A549 (cell line): ENCODE measurements at regions not wholly inside any gene's neighbourhood (a gene's known extent, or its start where the extent isn't known, plus 50 kb on each side); places are given as distances from the start of the nearest gene placed in this dataset.

Experiments used
- CEBPB ChIP-seq, 2 experiments: fragments of >200 bp in 1 of 2; sonication (Bioruptor Twin) in 1 of 2; formaldehyde crosslinking in 1 of 2; IDR thresholded peaks; 2 replicates each; pipeline ENCODE4 v1.6.1; 2012 to 2016
- MYC ChIP-seq: IDR thresholded peaks from 2 replicates; pipeline ENCODE4 v1.6.1; 2012; ENCODE audit warnings: mild to moderate bottlenecking, inconsistent platforms, low read length, improper control_type of control experiment, borderline replicate concordance
- POLR2A ChIP-seq: IDR thresholded peaks from 2 replicates; pipeline ENCODE4 v1.6.1; 2012; ENCODE audit warnings: mild to moderate bottlenecking, low read length
- POLR2AphosphoS2 ChIP-seq: conservative IDR thresholded peaks from 2 replicates; pipeline ENCODE4 v1.6.1; 2012; ENCODE audit warnings: low read length, improper control_type of control experiment, inconsistent platforms
- TP53 ChIP-seq: fragments of 250-450 bp; sonication (Bioruptor Pico); IDR thresholded peaks from 2 replicates; pipeline ENCODE4 v1.5.0; 2021; ENCODE audit warnings: mild to moderate bottlenecking, moderate library complexity

DNA sequence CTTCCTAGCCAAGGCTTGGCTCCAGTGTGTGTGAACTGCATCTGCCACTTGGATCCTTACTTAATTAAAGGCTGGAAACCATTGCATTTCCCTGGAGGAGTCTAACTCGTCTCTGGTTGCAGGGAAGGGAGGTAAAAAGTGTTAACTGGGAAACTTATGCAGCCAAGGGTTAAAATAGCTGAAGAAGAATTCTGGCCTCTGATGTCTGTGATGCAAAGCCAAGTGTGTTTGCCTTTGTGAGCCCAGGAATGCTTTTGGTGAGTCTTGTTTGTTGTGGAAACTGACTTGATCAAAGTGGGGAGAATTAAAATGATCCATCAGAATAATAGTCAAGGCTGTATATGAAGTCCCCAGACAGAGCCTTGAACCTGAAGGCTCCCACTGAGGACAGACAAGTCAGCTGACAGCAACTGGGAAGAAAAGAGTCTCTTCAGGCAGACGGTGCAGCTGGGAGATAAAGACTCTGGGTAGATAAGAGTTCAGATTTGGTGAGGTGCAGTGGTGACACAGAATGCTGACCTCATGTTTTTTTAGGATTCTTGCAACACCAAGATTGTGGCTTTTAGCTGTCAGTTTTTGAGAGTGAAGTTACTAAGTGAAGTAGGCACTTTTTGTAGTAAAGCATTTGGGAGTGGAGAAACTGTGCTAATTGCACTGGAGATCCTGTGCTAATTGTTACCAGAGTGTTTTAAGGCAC lies 59.5 kb upstream of the WLS start:
- TF ChIP-seq POLR2A, result no peak
- TF ChIP-seq POLR2AphosphoS2, result no peak
- no peak for TF ChIP-seq TP53 (CRISPR knock-in tag)
- TF ChIP-seq CEBPB (IDR thresholded peaks at IDR 0.05), result no peak
- TF ChIP-seq MYC, result no peak
